Kidney epithelial cell (primary cell): ENCODE measurements at regions not wholly inside any gene's neighbourhood (a gene's known extent, or its start where the extent isn't known, plus 50 kb on each side); places are given as distances from the start of the nearest gene placed in this dataset.

Experiments used
- DNase-seq: peaks from one replicate; pipeline ENCODE4 v3.0.0-alpha.2; 2010; ENCODE audit warnings: low read depth
- H3K27me3 ChIP-seq: 2 replicates; pipeline ENCODE4 v1.6.0; 2011; ENCODE audit warnings: low read length; ENCODE audit not compliant: control insufficient read depth, insufficient read depth
- H3K36me3 ChIP-seq: 2 replicates; pipeline ENCODE4 v1.5.1; 2011; ENCODE audit warnings: low read length; ENCODE audit not compliant: control insufficient read depth, insufficient read depth
- H3K4me3 ChIP-seq: 2 replicates; pipeline ENCODE4 v1.5.1; 2011; ENCODE audit warnings: low read depth, mild to moderate bottlenecking, control low read depth, low read length
- CTCF ChIP-seq: IDR thresholded peaks from 2 replicates; pipeline ENCODE4 v1.5.1; 2011; ENCODE audit warnings: mild to moderate bottlenecking, moderate library complexity, low read length, control low read depth, inconsistent platforms; ENCODE audit not compliant: insufficient read depth, poor library complexity, severe bottlenecking

GRCh38 chr1:5514527-5515183, 477.6 kb downstream of the NPHP4 start:
- Histone ChIP-seq H3K4me3 (no peak overlapping the region), H3K36me3 (no peaks in the 10 kb centered on the region), H3K27me3 (no peaks in the 10 kb centered on the region)
- DNase-seq: no peak
- TF ChIP-seq CTCF: peak; percentile 98

GRCh38 chr1:5513846-5514526, 478.2 kb downstream of the NPHP4 start:
- no peaks in the 10 kb centered on the region for H3K27me3 ChIP-seq
- no peak overlapping the region for H3K4me3 ChIP-seq
- no peaks in the 10 kb centered on the region for H3K36me3 ChIP-seq
- DNase-seq: no peak
- TF ChIP-seq CTCF: no peak

GRCh38 chr1:5513179-5513578, 479.0 kb downstream of the NPHP4 start:
- no peak for DNase-seq
- H3K27me3 ChIP-seq: no peaks in the 10 kb centered on the region
- H3K4me3 ChIP-seq: no peak overlapping the region
- TF ChIP-seq CTCF: no peak
- H3K36me3 ChIP-seq: no peaks in the 10 kb centered on the region

GRCh38 chr1:5511381-5512097, 480.7 kb downstream of the NPHP4 start:
- no peaks in the 10 kb centered on the region for H3K27me3 ChIP-seq
- H3K4me3 ChIP-seq: no peak overlapping the region
- TF ChIP-seq CTCF: no peak
- H3K36me3 ChIP-seq: no peaks in the 10 kb centered on the region
- no peak for DNase-seq

GRCh38 chr1:5509664-5510452, 482.4 kb downstream of the NPHP4 start:
- Histone ChIP-seq H3K4me3 (no peak overlapping the region), H3K27me3 (no peaks in the 10 kb centered on the region), H3K36me3 (no peaks in the 10 kb centered on the region)
- TF ChIP-seq CTCF: peak; percentile 94
- no peak for DNase-seq
